Activated CD4-positive, alpha-beta memory T cell treated with anti-CD3 and anti-CD28 coated beads for 36 hours (primary cell): ENCODE measurements at regions not wholly inside any gene's neighbourhood (a gene's known extent, or its start where the extent isn't known, plus 50 kb on each side); places are given as distances from the start of the nearest gene placed in this dataset.

Experiments used
- CTCF ChIA-PET: fragments of 350-600 bp; sonication (Branson Sonifier 250); formaldehyde crosslinking; loops from one replicate; lab custom pipeline; 2021; ENCODE audit warnings: antibody characterized with exemption, inconsistent platforms; lab: Charles Lee
- POLR2A ChIA-PET: fragments of 350-600 bp; sonication (Branson Sonifier 250); formaldehyde crosslinking; loops from one replicate; lab custom pipeline; 2021; ENCODE audit warnings: antibody characterized with exemption; lab: Charles Lee
- DNase-seq: peaks from one replicate; pipeline ENCODE4 v3.0.0-alpha.2; 2020
- H3K27ac Mint-ChIP-seq: one replicate; pipeline ENCODE4 v1.8.0; 2021; ENCODE audit warnings: mixed read lengths
- H3K27me3 Mint-ChIP-seq: one replicate; pipeline ENCODE4 v1.8.0; 2021; ENCODE audit warnings: mixed read lengths
- H3K36me3 Mint-ChIP-seq: one replicate; pipeline ENCODE4 v1.8.0; 2021; ENCODE audit warnings: mixed read lengths
- H3K4me1 Mint-ChIP-seq: one replicate; pipeline ENCODE4 v1.8.0; 2021; ENCODE audit warnings: low read depth, mixed read lengths
- H3K4me3 Mint-ChIP-seq: one replicate; pipeline ENCODE4 v1.8.0; 2021; ENCODE audit warnings: mild to moderate bottlenecking, mixed read lengths
- H3K9me3 Mint-ChIP-seq: one replicate; pipeline ENCODE4 v1.8.0; 2021; ENCODE audit warnings: mixed read lengths
- intact Hi-C: fragments of 100-400 bp; cut with micrococcal nuclease; formaldehyde crosslinking; loops from one replicate; pipeline ENCODE4 v1.15.1; 2023

DNA sequence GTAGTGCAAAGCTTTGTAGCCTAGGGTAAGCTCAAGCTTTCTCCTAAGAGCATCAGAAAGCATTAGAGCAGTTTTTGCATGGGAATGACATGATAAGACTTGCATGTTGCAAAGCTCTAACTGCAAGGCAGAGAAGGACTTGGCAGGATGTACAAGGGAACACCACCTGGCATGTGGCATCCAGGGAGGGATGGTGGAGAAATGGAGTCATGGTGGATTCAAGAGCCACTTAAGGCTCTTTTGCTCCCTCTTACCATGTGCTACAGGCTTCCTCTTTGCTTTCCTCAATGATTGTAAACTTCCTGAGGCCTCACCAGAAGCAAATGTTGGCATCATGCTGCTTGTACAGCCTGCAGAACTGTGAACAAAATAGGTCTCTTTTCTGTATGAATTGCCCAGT is 266.0 kb downstream of the GLI2 start:
- H3K27ac Mint-ChIP-seq = no peak overlapping the region
- peaks cover 2% of the 10 kb centered on the region for H3K9me3 Mint-ChIP-seq

GRCh38 chr2:121002597-121002996 is 266.9 kb downstream of the GLI2 start:
- H3K27me3 Mint-ChIP-seq = peaks cover 5% of the 10 kb centered on the region

More for the DNA sequence above, 266.0 kb downstream of the GLI2 start:
- CTCF ChIA-PET = no interaction called here
- POLR2A ChIA-PET = no interaction called here
- intact Hi-C loops = no loop called here
- H3K4me1 Mint-ChIP-seq = no peaks in the 10 kb centered on the region
- peaks cover 5% of the 10 kb centered on the region for H3K27me3 Mint-ChIP-seq
- DNase-seq = no peak
- no peak overlapping the region for H3K4me3 Mint-ChIP-seq
- H3K36me3 Mint-ChIP-seq = no peaks in the 10 kb centered on the region

DNA sequence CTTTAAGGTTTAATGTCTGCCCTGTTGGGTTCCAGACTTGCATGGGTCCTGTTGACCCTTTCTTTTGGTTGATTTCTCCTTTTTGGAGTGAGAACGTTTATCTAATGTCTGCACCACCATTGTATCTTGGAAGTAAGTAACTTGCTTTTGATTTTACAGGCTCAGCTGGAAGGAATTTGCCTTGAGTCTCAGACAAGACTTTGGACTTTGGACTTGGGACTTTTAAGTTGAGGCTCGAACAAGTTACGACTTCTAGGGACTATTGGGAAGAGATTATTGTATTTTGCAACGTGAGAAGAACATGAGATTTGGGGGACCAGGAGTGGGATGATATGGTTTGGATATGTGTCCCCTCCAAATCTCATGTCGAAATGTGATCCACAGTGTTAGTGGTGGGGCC is 267.7 kb downstream of the GLI2 start:
- no peak for DNase-seq
- no peak overlapping the region for H3K4me3 Mint-ChIP-seq
- CTCF ChIA-PET = no interaction called here
- POLR2A ChIA-PET = no interaction called here
- intact Hi-C loops = no loop called here
- no peaks in the 10 kb centered on the region for H3K4me1 Mint-ChIP-seq
- H3K9me3 Mint-ChIP-seq = no peaks in the 10 kb centered on the region
- no peaks in the 10 kb centered on the region for H3K36me3 Mint-ChIP-seq
- no peak overlapping the region for H3K27ac Mint-ChIP-seq
- H3K27me3 Mint-ChIP-seq = peaks cover 5% of the 10 kb centered on the region

More at GRCh38 chr2:121002597-121002996, 266.9 kb downstream of the GLI2 start:
- CTCF ChIA-PET = no interaction called here
- Mint-ChIP-seq H3K27ac (no peak overlapping the region), H3K36me3 (no peaks in the 10 kb centered on the region), H3K9me3 (peaks cover 2% of the 10 kb centered on the region), H3K4me1 (no peaks in the 10 kb centered on the region), H3K4me3 (no peak overlapping the region)
- intact Hi-C loops = no loop called here
- POLR2A ChIA-PET = no interaction called here
- no peak for DNase-seq

DNA sequence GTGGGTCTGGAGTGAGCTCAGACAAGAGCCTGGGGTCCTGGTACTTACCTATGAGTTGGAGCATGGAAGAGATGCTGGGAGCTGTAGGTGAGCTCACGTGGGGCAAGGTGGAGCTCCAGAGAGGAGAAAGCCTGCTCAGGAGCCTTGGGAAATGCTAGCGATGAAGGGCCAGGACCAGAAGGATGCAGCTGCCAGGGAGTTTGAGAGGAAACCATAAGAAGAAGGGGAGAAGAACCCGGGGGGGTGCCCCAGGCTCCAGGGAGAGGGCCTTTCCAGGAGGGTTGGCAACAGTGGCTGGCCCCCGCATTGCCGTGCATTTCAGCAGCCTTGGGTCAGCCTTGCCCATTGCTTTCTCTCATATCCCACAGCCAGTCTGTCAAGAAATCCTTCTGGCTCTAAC is 268.7 kb downstream of the GLI2 start:
- ChIA-PET POLR2A (no interaction called here), CTCF (no interaction called here)
- no peak overlapping the region for H3K4me3 Mint-ChIP-seq
- H3K27me3 Mint-ChIP-seq = peaks cover 10% of the 10 kb centered on the region
- H3K4me1 Mint-ChIP-seq = no peaks in the 10 kb centered on the region
- no peak overlapping the region for H3K27ac Mint-ChIP-seq
- H3K36me3 Mint-ChIP-seq = no peaks in the 10 kb centered on the region
- no peaks in the 10 kb centered on the region for H3K9me3 Mint-ChIP-seq
- no peak for DNase-seq
- intact Hi-C loops = no loop called here

DNA sequence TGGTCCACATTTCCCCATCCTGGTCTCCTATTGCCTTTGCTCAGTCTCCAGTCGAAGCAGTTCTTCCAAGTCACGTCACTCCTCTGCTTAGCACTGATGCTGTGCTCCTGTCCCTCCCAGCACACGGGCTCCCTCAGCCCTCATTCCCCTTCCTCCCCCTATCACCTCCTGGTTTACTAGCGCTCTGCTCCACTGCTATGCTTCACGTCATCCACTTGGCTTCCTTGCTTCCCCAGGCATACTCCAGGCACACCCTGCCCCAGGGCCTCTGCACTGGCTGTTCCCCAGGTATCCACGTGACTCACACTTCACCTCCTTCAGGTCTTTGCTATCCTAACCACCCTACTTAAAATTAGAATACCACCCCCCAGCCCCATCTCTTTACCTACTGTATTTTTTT is 269.3 kb downstream of the GLI2 start:
- H3K9me3 Mint-ChIP-seq = no peaks in the 10 kb centered on the region
- no peak overlapping the region for H3K4me3 Mint-ChIP-seq
- CTCF ChIA-PET = no interaction called here
- intact Hi-C loops = no loop called here
- DNase-seq = no peak
- peaks cover 11% of the 10 kb centered on the region for H3K27me3 Mint-ChIP-seq
- no peaks in the 10 kb centered on the region for H3K4me1 Mint-ChIP-seq
- no peak overlapping the region for H3K27ac Mint-ChIP-seq
- H3K36me3 Mint-ChIP-seq = no peaks in the 10 kb centered on the region
- POLR2A ChIA-PET = no interaction called here

GRCh38 chr2:121005453-121005852 is 269.8 kb downstream of the GLI2 start:
- no peak for DNase-seq
- Mint-ChIP-seq H3K4me1 (no peaks in the 10 kb centered on the region), H3K27ac (no peak overlapping the region), H3K4me3 (no peak overlapping the region), H3K36me3 (no peaks in the 10 kb centered on the region), H3K27me3 (peaks cover 15% of the 10 kb centered on the region), H3K9me3 (no peaks in the 10 kb centered on the region)
- intact Hi-C loops = no loop called here
- ChIA-PET POLR2A (no interaction called here), CTCF (no interaction called here)

DNA sequence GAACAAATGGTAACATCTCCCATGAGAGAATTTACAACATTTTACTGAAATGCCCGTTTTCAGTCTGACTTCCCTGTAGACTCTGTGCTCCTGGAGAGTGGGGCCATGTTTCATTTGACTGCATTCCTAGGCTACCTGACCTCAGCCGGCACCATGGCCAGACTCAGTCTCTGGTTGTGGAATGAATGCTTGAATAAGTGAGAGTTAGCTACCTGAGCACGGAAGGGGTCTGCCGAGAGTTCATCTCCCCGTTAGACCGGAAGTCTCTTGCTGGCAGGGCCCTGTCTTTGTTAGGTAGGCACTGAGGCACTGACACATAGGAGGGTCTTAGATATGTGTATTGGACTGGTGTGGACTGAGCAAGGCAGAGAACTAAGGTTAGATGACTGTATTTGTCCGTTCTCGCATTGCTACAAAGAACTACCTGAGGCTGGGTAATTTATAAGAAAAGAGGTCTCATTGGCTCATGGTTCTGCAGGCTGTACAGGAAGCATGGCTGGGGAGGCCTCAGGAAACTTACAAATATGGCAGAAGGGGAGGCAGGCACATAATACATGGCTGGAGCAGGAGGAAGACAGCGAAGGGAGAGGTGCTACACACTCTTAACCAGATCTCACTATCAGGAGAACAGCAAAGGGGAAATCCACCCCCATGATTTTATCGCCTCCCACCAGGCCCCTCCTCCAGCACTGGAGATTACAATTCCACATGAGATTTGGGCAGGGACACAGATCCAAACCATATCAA is 271.2 kb downstream of the GLI2 start:
- DNase-seq = no peak
- Mint-ChIP-seq H3K9me3 (peaks cover 2% of the 10 kb centered on the region), H3K4me3 (no peak overlapping the region), H3K27ac (no peak overlapping the region), H3K4me1 (no peaks in the 10 kb centered on the region), H3K36me3 (no peaks in the 10 kb centered on the region), H3K27me3 (peaks cover 15% of the 10 kb centered on the region)
- intact Hi-C loops = no loop called here
- CTCF ChIA-PET = no interaction called here
- POLR2A ChIA-PET = no interaction called here

DNA sequence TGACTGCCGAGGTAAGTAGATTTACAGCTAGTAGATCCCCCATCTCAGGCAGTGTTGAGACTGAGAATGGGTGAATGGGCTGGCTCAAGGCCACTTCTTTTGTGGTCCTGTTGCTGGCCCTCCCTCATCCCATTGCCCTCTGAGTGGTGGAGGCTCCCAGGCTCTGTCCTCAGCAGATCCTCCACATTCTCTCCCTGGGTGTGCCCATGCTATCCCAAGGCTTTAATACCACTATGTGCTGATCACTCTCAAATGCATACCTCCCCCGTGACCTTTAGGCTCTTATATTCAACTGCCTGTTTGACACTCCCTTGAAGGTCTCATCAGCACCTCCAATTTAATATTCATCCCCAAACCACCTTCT is 271.8 kb downstream of the GLI2 start:
- no peak for DNase-seq
- H3K27ac Mint-ChIP-seq = no peak overlapping the region
- POLR2A ChIA-PET = no interaction called here

DNA sequence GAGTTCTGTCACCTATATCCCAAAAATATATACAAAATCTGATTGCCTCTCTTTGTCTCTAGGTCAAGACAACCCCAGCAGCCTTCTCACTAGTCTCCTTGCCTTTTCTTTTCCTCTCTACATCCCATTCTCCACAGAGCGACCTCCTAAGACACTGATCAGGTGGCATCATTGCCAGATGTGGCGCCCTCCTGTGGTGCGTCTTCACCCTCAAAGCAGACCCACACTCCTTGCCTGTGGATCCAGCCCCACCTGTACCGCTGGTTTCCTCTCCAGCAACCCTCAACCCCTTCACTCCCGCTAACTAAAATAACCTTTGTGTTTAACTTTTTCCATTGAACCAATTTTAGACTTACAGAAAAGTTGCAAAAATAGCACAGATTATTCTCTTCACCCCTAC is 273.3 kb downstream of the GLI2 start:
- Mint-ChIP-seq H3K4me1 (no peaks in the 10 kb centered on the region), H3K9me3 (peaks cover 2% of the 10 kb centered on the region), H3K4me3 (no peak overlapping the region), H3K27ac (no peak overlapping the region), H3K36me3 (no peaks in the 10 kb centered on the region), H3K27me3 (peaks cover 15% of the 10 kb centered on the region)
- intact Hi-C loops = no loop called here
- DNase-seq = no peak
- POLR2A ChIA-PET = no interaction called here
- CTCF ChIA-PET = no interaction called here

More for the DNA sequence above, 271.8 kb downstream of the GLI2 start:
- intact Hi-C loops = no loop called here
- H3K4me1 Mint-ChIP-seq = no peaks in the 10 kb centered on the region
- peaks cover 2% of the 10 kb centered on the region for H3K9me3 Mint-ChIP-seq
- peaks cover 15% of the 10 kb centered on the region for H3K27me3 Mint-ChIP-seq
- H3K36me3 Mint-ChIP-seq = no peaks in the 10 kb centered on the region
- H3K4me3 Mint-ChIP-seq = no peak overlapping the region
- CTCF ChIA-PET = no interaction called here

DNA sequence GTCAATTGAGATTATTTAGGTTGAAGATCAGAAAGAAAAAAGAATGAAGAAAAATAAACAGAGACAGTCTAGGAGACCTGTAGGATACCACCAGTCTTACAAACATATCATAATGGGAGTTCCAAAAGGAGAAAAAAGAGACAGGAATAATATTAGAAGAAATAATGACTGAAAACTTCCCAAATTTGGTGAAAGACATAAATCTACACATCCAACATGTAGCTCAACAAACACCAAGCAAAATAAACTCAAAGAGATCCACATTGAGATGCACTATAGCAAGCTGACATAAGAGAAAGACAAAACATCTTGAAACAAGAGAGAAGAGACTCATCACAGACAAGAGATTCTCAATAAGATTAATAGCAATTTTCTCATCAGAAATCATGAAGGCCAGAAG is 274.0 kb downstream of the TFCP2L1 start:
- DNase-seq = no peak
- Mint-ChIP-seq H3K4me1 (no peaks in the 10 kb centered on the region), H3K27ac (no peak overlapping the region), H3K36me3 (no peaks in the 10 kb centered on the region), H3K9me3 (peaks cover 2% of the 10 kb centered on the region), H3K4me3 (no peak overlapping the region), H3K27me3 (peaks cover 10% of the 10 kb centered on the region)
- CTCF ChIA-PET = no interaction called here
- intact Hi-C loops = no loop called here
- POLR2A ChIA-PET = no interaction called here

GRCh38 chr2:121014876-121015275 is 270.1 kb downstream of the TFCP2L1 start:
- no peaks in the 10 kb centered on the region for H3K4me1 Mint-ChIP-seq
- H3K36me3 Mint-ChIP-seq = no peaks in the 10 kb centered on the region
- peaks cover 8% of the 10 kb centered on the region for H3K27me3 Mint-ChIP-seq
- POLR2A ChIA-PET = no interaction called here
- no peak for DNase-seq
- H3K4me3 Mint-ChIP-seq = no peak overlapping the region
- intact Hi-C loops = no loop called here
- CTCF ChIA-PET = no interaction called here
- H3K9me3 Mint-ChIP-seq = peaks cover 2% of the 10 kb centered on the region
- no peak overlapping the region for H3K27ac Mint-ChIP-seq

DNA sequence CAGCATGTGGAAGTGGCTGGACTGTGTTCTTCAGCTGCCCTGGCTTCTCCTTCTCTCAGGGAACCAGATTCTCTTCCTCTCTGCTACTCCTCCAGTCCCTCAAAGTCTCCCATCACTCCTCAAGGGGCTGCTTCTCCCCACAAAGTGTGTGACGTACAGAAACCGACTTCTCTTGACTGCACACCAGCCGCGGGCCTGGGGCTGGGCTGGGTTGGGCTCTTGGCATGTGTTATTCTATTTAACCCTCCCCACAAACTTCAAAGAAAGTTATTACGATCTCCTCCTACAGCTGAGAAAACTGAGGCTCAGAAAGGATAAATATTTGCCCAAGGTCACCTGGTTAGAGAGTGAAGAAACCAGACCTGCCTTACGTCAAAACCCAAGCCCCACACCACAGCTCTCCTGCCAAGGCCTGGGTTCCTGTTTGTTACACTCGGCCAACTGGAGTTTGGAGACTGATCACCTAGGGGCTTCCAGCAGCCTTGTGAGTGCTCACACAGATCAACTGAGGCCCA is 269.0 kb downstream of the TFCP2L1 start:
- no peak for DNase-seq
- Mint-ChIP-seq H3K4me3 (no peak overlapping the region), H3K27me3 (peaks cover 4% of the 10 kb centered on the region), H3K36me3 (no peaks in the 10 kb centered on the region), H3K27ac (no peak overlapping the region), H3K4me1 (no peaks in the 10 kb centered on the region), H3K9me3 (peaks cover 2% of the 10 kb centered on the region)
- ChIA-PET POLR2A (no interaction called here), CTCF (no interaction called here)
- intact Hi-C loops = no loop called here

- ChIA-PET CTCF (no interaction called here), POLR2A (no interaction called here)
- Mint-ChIP-seq H3K27ac (no peak overlapping the region), H3K27me3 (peaks cover 4% of the 10 kb centered on the region), H3K4me1 (no peaks in the 10 kb centered on the region), H3K9me3 (no peaks in the 10 kb centered on the region), H3K4me3 (no peak overlapping the region), H3K36me3 (no peaks in the 10 kb centered on the region)
- DNase-seq = no peak
- intact Hi-C loops = no loop called here
These were observed 267.6 kb downstream of the TFCP2L1 start for GRCh38 chr2:121017396-121017795.
